ENCODE measurements at regions not wholly inside any gene's neighbourhood (a gene's known extent, or its start where the extent isn't known, plus 50 kb on each side); places are given as distances from the start of the nearest gene placed in this dataset.

DNA sequence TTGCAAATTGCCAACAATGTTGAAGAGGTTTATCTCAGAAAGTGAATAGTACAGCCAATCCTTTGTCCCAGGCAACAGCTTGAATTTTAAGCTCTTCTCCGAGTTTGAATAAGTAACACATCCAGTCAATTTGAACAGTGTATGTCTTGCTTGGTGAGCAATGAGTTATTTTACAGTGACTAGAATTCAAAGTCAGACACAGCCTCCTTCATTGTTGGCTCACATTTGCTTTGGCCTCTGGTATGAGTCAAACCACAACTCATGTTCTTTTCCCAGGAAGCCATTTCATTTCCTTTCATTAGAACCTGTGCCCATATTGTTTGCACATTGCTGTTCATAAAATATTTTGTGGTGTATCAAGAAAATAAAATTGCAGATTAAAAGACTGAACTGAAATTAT lies 622.0 kb upstream of the DAB2 start:
- Histone ChIP-seq H2BK20ac (ENCODE audit: low read depth, low read length, poor library complexity, severe bottlenecking) (no peak overlapping the region), H4K8ac (replicated peaks; ENCODE audit: insufficient read length, low read depth, low read length) (no peak overlapping the region), H4K91ac (ENCODE audit: insufficient read length, low read depth, low read length) (no peak overlapping the region), H3K23ac (ENCODE audit: insufficient read length, low read depth, low read length) (no peak overlapping the region), H2BK12ac (ENCODE audit: insufficient read length, low read depth, low read length) (no peak overlapping the region), H4K5ac (ENCODE audit: insufficient read length, low read depth, low read length) (no peak overlapping the region), H2BK120ac (ENCODE audit: low read depth, low read length, poor library complexity, severe bottlenecking) (no peak overlapping the region), H2BK5ac (ENCODE audit: insufficient read length, low read length) (no peak overlapping the region), H3K9me3 (ENCODE audit: control insufficient read depth, low read depth, low read length) (no peaks in the 10 kb centered on the region), H3K56ac (ENCODE audit: insufficient read length, low read depth, low read length) (no peak overlapping the region), H3K79me1 (ENCODE audit: insufficient read depth, low read depth, low read length, poor library complexity, severe bottlenecking) (no peaks in the 10 kb centered on the region), H2AK5ac (ENCODE audit: insufficient read length, low read length) (no peak overlapping the region), H3K9ac (ENCODE audit: extremely low read depth, insufficient read length, low read length) (no peak overlapping the region), H4K20me1 (ENCODE audit: control insufficient read depth, insufficient read depth, insufficient read length) (no peaks in the 10 kb centered on the region), H3K4me1 (ENCODE audit: insufficient read depth, low read length) (no peaks in the 10 kb centered on the region), H3K79me2 (ENCODE audit: insufficient read depth, low read length) (no peaks in the 10 kb centered on the region), H3K27me3 (ENCODE audit: insufficient read depth, low read length) (no peaks in the 10 kb centered on the region), H3K18ac (ENCODE audit: insufficient read length, low read depth, low read length) (no peak overlapping the region), H3K4me2 (ENCODE audit: insufficient read depth, insufficient read length, low read length) (no peak overlapping the region), H3K14ac (ENCODE audit: insufficient read depth, low read length) (no peak overlapping the region), H3K27ac (ENCODE audit: insufficient read length, low read depth, low read length) (no peak overlapping the region), H3K4ac (ENCODE audit: low read depth, low read length) (no peak overlapping the region), H2AFZ (ENCODE audit: low read length) (no peak overlapping the region), H3T11ph (ENCODE audit: low read length) (no peak overlapping the region), H2BK15ac (ENCODE audit: low read depth, low read length) (no peak overlapping the region), H3K23me2 (ENCODE audit: insufficient read length, low read depth, low read length, poor library complexity, severe bottlenecking) (no peaks in the 10 kb centered on the region)
- Mint-ChIP-seq H3K36me3 (ENCODE audit: insufficient read depth in 1 of 3, low read depth in 3 of 3) (no peaks in the 10 kb centered on the region), H3K9me3 (no peaks in the 10 kb centered on the region; a peak in 1 of 5 replicates), H3K4me1 (no peaks in the 10 kb centered on the region), H3K27me3 (ENCODE audit: low read depth) (no peaks in the 10 kb centered on the region), H3K27ac (no peak overlapping the region), H3K4me3 (no peak overlapping the region)
- TF ChIP-seq, protein P1, sequence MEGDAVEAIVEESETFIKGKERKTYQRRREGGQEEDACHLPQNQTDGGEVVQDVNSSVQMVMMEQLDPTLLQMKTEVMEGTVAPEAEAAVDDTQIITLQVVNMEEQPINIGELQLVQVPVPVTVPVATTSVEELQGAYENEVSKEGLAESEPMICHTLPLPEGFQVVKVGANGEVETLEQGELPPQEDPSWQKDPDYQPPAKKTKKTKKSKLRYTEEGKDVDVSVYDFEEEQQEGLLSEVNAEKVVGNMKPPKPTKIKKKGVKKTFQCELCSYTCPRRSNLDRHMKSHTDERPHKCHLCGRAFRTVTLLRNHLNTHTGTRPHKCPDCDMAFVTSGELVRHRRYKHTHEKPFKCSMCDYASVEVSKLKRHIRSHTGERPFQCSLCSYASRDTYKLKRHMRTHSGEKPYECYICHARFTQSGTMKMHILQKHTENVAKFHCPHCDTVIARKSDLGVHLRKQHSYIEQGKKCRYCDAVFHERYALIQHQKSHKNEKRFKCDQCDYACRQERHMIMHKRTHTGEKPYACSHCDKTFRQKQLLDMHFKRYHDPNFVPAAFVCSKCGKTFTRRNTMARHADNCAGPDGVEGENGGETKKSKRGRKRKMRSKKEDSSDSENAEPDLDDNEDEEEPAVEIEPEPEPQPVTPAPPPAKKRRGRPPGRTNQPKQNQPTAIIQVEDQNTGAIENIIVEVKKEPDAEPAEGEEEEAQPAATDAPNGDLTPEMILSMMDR (conservative IDR thresholded peaks at IDR 0.05), result no peak
- WGBS (ENCODE audit: extremely low coverage, insufficient read length, low lambda C conversion rate), result no CpG with 5 or more reads among the region's 1 CpG
- DNase-seq, result no peak

Data from H9 (cell line).